GM12865 (cell line): ENCODE measurements at regions not wholly inside any gene's neighbourhood (a gene's known extent, or its start where the extent isn't known, plus 50 kb on each side); places are given as distances from the start of the nearest gene placed in this dataset.
"Not testable (repeated sequence)": the region's sequence is repeated elsewhere in the genome, so short reads cannot be mapped to it uniquely, and the experiment has no call there.

Experiments
- DNase-seq: peaks from one replicate; pipeline ENCODE4 v3.0.0; 2010; ENCODE audit warnings: low read depth
- H3K4me3 ChIP-seq: 2 replicates; pipeline ENCODE4 v1.5.1; 2011; ENCODE audit warnings: mild to moderate bottlenecking, low read depth, low read length, control low read depth
- TF ChIP-seq, protein P1 (sequence below): IDR thresholded peaks from 2 replicates; pipeline ENCODE4 v1.5.1; 2011; ENCODE audit warnings: low read length, control low read depth, low read depth, inconsistent platforms; ENCODE audit not compliant: insufficient read depth; ENCODE audit errors: missing control alignments

DNA sequence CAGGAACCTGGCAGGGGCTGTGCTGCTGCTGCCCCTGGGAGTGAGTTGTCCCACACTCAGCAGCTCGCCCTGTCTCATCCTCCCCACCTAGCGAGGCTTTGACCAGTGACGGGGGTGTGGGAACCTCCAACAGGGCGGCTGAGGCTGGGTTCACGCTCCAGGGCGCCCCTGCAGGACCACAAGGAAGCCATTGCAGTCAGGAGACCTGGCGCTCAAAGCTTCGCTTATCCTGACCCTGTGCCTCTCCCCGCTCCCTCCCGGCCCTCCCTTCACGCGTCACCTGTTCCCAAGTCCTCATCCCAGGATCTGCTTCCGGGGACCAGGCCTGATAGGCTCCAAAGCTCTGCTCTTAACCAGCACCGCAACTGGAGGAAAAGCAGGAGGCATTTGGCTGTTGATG, 272.0 kb upstream of the SFSWAP start:
- H3K4me3 ChIP-seq = no peak overlapping the region
- DNase-seq = no peak
- TF ChIP-seq, protein P1, sequence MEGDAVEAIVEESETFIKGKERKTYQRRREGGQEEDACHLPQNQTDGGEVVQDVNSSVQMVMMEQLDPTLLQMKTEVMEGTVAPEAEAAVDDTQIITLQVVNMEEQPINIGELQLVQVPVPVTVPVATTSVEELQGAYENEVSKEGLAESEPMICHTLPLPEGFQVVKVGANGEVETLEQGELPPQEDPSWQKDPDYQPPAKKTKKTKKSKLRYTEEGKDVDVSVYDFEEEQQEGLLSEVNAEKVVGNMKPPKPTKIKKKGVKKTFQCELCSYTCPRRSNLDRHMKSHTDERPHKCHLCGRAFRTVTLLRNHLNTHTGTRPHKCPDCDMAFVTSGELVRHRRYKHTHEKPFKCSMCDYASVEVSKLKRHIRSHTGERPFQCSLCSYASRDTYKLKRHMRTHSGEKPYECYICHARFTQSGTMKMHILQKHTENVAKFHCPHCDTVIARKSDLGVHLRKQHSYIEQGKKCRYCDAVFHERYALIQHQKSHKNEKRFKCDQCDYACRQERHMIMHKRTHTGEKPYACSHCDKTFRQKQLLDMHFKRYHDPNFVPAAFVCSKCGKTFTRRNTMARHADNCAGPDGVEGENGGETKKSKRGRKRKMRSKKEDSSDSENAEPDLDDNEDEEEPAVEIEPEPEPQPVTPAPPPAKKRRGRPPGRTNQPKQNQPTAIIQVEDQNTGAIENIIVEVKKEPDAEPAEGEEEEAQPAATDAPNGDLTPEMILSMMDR = no peak

GRCh38 chr12:131439752-131440151, 271.1 kb upstream of the SFSWAP start:
- H3K4me3 ChIP-seq, DNase-seq: not testable (repeated sequence)

DNA sequence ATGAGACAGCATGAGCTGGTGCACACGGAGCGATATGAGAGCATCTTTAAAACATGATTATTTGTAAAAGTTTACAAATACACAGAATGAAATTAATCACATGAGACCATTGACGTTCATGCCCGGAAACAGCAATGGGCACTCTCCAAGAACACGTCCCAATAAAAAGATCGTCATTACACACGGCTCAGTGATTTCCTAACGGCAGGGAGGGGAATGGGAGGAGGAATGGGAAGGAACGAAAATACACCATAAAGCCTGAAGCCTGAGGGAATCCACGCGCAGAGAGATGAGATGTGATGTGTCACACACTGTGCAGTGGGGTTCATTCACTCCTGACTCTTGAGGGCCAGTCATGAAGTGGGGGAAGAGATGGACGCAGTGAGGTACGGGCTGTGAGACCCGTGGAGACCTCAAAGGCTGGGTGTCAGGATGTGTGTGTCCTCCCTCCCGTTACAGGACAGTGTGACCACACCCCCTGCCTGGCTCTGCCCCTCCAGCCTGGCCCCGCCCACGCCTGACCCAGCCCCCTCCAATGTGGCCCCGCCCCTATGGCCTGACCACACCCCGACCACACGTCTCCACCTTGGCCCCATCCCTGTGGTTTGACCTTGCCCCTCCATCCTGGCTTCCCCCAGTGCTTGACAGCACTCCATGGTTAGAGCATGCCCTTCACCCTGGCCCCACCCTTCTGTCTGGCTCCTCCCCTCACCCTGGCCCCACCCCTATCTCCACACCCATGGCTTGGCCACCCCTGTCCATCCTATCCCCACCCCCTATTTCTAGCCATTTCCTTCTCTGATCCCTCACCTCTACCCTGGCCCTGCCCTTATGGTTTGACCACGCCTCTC, 270.5 kb upstream of the SFSWAP start:
- DNase-seq, H3K4me3 ChIP-seq: not testable (repeated sequence)

- peak; percentile 26 for DNase-seq
- TF ChIP-seq, protein P1 = no peak
- H3K4me3 ChIP-seq = no peak overlapping the region
Observed at GRCh38 chr12:131441060-131441396, 269.9 kb upstream of the SFSWAP start.

- no peak for DNase-seq
- no peak overlapping the region for H3K4me3 ChIP-seq
- TF ChIP-seq, protein P1 = no peak
Observed at GRCh38 chr12:131441638-131442336, 269.1 kb upstream of the SFSWAP start.

GRCh38 chr12:131442337-131442918, 268.5 kb upstream of the SFSWAP start:
- TF ChIP-seq, protein P1 = no peak
- no peak overlapping the region for H3K4me3 ChIP-seq
- DNase-seq = no peak

GRCh38 chr12:131443019-131444000, 267.6 kb upstream of the SFSWAP start:
- no peak for DNase-seq
- H3K4me3 ChIP-seq = no peak overlapping the region
- TF ChIP-seq, protein P1 = no peak
